ENCODE measurements at regions not wholly inside any gene's neighbourhood (a gene's known extent, or its start where the extent isn't known, plus 50 kb on each side); places are given as distances from the start of the nearest gene placed in this dataset.

DNA sequence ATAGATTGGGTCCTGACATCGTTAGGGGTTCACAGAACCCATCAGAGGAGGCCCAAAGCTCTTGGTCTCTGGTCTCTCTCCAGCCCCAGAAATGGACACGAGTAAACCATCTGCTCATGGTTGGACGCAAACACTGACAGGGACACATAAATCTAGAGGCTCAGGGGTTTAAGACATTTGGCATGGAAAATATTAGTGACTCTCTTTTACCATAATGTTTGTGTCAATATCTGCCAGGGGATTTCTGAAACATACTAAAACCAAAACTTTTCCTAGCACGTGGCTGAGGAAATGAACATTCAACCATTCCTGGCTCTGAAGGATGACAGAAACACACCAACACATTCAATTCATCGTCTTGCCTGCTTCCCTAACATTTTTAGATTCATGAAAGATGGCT, 226.2 kb downstream of the SP3 start:
- TF ChIP-seq, protein P1, sequence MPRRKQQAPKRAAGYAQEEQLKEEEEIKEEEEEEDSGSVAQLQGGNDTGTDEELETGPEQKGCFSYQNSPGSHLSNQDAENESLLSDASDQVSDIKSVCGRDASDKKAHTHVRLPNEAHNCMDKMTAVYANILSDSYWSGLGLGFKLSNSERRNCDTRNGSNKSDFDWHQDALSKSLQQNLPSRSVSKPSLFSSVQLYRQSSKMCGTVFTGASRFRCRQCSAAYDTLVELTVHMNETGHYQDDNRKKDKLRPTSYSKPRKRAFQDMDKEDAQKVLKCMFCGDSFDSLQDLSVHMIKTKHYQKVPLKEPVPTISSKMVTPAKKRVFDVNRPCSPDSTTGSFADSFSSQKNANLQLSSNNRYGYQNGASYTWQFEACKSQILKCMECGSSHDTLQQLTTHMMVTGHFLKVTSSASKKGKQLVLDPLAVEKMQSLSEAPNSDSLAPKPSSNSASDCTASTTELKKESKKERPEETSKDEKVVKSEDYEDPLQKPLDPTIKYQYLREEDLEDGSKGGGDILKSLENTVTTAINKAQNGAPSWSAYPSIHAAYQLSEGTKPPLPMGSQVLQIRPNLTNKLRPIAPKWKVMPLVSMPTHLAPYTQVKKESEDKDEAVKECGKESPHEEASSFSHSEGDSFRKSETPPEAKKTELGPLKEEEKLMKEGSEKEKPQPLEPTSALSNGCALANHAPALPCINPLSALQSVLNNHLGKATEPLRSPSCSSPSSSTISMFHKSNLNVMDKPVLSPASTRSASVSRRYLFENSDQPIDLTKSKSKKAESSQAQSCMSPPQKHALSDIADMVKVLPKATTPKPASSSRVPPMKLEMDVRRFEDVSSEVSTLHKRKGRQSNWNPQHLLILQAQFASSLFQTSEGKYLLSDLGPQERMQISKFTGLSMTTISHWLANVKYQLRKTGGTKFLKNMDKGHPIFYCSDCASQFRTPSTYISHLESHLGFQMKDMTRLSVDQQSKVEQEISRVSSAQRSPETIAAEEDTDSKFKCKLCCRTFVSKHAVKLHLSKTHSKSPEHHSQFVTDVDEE (CRISPR knock-in tag; IDR thresholded peaks at IDR 0.05) = no peak
- TF ChIP-seq, protein P2, sequence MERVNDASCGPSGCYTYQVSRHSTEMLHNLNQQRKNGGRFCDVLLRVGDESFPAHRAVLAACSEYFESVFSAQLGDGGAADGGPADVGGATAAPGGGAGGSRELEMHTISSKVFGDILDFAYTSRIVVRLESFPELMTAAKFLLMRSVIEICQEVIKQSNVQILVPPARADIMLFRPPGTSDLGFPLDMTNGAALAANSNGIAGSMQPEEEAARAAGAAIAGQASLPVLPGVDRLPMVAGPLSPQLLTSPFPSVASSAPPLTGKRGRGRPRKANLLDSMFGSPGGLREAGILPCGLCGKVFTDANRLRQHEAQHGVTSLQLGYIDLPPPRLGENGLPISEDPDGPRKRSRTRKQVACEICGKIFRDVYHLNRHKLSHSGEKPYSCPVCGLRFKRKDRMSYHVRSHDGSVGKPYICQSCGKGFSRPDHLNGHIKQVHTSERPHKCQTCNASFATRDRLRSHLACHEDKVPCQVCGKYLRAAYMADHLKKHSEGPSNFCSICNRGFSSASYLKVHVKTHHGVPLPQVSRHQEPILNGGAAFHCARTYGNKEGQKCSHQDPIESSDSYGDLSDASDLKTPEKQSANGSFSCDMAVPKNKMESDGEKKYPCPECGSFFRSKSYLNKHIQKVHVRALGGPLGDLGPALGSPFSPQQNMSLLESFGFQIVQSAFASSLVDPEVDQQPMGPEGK (CRISPR knock-in tag; IDR thresholded peaks at IDR 0.05; ENCODE audit: borderline replicate concordance) = no peak
- no peak for TF ChIP-seq BACH2 (CRISPR knock-in tag; IDR thresholded peaks at IDR 0.05; ENCODE audit: borderline replicate concordance)
- TF ChIP-seq, protein P3, sequence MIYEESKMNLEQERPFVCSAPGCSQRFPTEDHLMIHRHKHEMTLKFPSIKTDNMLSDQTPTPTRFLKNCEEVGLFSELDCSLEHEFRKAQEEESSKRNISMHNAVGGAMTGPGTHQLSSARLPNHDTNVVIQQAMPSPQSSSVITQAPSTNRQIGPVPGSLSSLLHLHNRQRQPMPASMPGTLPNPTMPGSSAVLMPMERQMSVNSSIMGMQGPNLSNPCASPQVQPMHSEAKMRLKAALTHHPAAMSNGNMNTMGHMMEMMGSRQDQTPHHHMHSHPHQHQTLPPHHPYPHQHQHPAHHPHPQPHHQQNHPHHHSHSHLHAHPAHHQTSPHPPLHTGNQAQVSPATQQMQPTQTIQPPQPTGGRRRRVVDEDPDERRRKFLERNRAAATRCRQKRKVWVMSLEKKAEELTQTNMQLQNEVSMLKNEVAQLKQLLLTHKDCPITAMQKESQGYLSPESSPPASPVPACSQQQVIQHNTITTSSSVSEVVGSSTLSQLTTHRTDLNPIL (CRISPR knock-in tag; IDR thresholded peaks at IDR 0.05; ENCODE audit: low read depth) = no peak
- no peak for TF ChIP-seq ZFP3 (CRISPR knock-in tag; IDR thresholded peaks at IDR 0.05)
- TF ChIP-seq OSR1 (CRISPR knock-in tag; IDR thresholded peaks at IDR 0.05) = no peak
- TF ChIP-seq, protein P4, sequence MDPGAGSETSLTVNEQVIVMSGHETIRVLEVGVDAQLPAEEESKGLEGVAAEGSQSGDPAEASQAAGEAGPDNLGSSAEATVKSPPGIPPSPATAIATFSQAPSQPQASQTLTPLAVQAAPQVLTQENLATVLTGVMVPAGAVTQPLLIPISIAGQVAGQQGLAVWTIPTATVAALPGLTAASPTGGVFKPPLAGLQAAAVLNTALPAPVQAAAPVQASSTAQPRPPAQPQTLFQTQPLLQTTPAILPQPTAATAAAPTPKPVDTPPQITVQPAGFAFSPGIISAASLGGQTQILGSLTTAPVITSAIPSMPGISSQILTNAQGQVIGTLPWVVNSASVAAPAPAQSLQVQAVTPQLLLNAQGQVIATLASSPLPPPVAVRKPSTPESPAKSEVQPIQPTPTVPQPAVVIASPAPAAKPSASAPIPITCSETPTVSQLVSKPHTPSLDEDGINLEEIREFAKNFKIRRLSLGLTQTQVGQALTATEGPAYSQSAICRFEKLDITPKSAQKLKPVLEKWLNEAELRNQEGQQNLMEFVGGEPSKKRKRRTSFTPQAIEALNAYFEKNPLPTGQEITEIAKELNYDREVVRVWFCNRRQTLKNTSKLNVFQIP (CRISPR knock-in tag; IDR thresholded peaks at IDR 0.05; ENCODE audit: borderline replicate concordance, low read depth) = no peak
- no peak for TF ChIP-seq ISL1 (CRISPR knock-in tag; IDR thresholded peaks at IDR 0.05)
- no peak for TF ChIP-seq RARB (CRISPR knock-in tag; IDR thresholded peaks at IDR 0.05)
- no peak for TF ChIP-seq GLIS3 (CRISPR knock-in tag; IDR thresholded peaks at IDR 0.05)
- TF ChIP-seq, protein P5, sequence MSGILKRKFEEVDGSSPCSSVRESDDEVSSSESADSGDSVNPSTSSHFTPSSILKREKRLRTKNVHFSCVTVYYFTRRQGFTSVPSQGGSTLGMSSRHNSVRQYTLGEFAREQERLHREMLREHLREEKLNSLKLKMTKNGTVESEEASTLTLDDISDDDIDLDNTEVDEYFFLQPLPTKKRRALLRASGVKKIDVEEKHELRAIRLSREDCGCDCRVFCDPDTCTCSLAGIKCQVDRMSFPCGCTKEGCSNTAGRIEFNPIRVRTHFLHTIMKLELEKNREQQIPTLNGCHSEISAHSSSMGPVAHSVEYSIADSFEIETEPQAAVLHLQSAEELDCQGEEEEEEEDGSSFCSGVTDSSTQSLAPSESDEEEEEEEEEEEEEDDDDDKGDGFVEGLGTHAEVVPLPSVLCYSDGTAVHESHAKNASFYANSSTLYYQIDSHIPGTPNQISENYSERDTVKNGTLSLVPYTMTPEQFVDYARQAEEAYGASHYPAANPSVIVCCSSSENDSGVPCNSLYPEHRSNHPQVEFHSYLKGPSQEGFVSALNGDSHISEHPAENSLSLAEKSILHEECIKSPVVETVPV (CRISPR knock-in tag; IDR thresholded peaks at IDR 0.05) = no peak
- no peak for TF ChIP-seq ZC3H10 (CRISPR knock-in tag; IDR thresholded peaks at IDR 0.05)

Measured in SK-N-SH treated with all-trans-retinoic acid at 6 μM for 48 hours (cell line).